GM21447 (cell line): ENCODE measurements at regions not wholly inside any gene's neighbourhood (a gene's known extent, or its start where the extent isn't known, plus 50 kb on each side); places are given as distances from the start of the nearest gene placed in this dataset.

Experiments
- ATAC-seq: cut with Tn5 transposase; IDR thresholded peaks from one replicate; pipeline ENCODE4 v1.9.1; 2021; ENCODE audit not compliant: unreplicated experiment

- ATAC-seq = no peak
These were observed 2374.6 kb downstream of the PCDH9 start for GRCh38 chr13:64855506-64855905.

- no peak for ATAC-seq
These were observed 2380.1 kb downstream of the PCDH9 start for GRCh38 chr13:64850017-64850416.

GRCh38 chr13:64849196-64849595 lies 2380.9 kb downstream of the PCDH9 start:
- ATAC-seq = no peak

- no peak for ATAC-seq
These were observed 2382.4 kb downstream of the PCDH9 start for GRCh38 chr13:64847767-64848166.

- no peak for ATAC-seq
These were observed 2385.0 kb downstream of the PCDH9 start for GRCh38 chr13:64845110-64845509.

GRCh38 chr13:64819081-64819480 lies 2411.1 kb downstream of the PCDH9 start:
- no peak for ATAC-seq

- ATAC-seq = no peak
These were observed 2412.4 kb downstream of the PCDH9 start for GRCh38 chr13:64817691-64818090.

GRCh38 chr13:64810750-64811149 lies 2419.4 kb downstream of the PCDH9 start:
- no peak for ATAC-seq

GRCh38 chr13:64808704-64809103 lies 2421.4 kb downstream of the PCDH9 start:
- no peak for ATAC-seq

- no peak for ATAC-seq
These were observed 2428.4 kb downstream of the PCDH9 start for GRCh38 chr13:64801768-64802167.

GRCh38 chr13:64798422-64798821 lies 2431.7 kb downstream of the PCDH9 start:
- no peak for ATAC-seq

- no peak for ATAC-seq
These were observed 2436.5 kb downstream of the PCDH9 start for GRCh38 chr13:64793592-64793991.

GRCh38 chr13:64793131-64793530 lies 2437.0 kb downstream of the PCDH9 start:
- no peak for ATAC-seq

GRCh38 chr13:64791373-64791772 lies 2438.8 kb downstream of the PCDH9 start:
- ATAC-seq = no peak

- no peak for ATAC-seq
These were observed 2447.7 kb downstream of the PCDH9 start for GRCh38 chr13:64782466-64782865.

GRCh38 chr13:64778002-64778401 lies 2452.1 kb downstream of the PCDH9 start:
- no peak for ATAC-seq

- no peak for ATAC-seq
These were observed 2455.2 kb downstream of the PCDH9 start for GRCh38 chr13:64774915-64775314.

- ATAC-seq = no peak
These were observed 2459.4 kb downstream of the PCDH9 start for GRCh38 chr13:64770743-64771142.

GRCh38 chr13:64767054-64767453 lies 2463.1 kb downstream of the PCDH9 start:
- no peak for ATAC-seq

GRCh38 chr13:64765636-64766035 lies 2464.5 kb downstream of the PCDH9 start:
- no peak for ATAC-seq

- no peak for ATAC-seq
These were observed 2471.5 kb downstream of the PCDH9 start for GRCh38 chr13:64758521-64759244.

GRCh38 chr13:64756621-64757020 lies 2473.5 kb downstream of the PCDH9 start:
- ATAC-seq = no peak

- ATAC-seq = no peak
These were observed 2474.2 kb downstream of the PCDH9 start for GRCh38 chr13:64755961-64756360.
